ENCODE measurements at regions not wholly inside any gene's neighbourhood (a gene's known extent, or its start where the extent isn't known, plus 50 kb on each side); places are given as distances from the start of the nearest gene placed in this dataset.

DNA sequence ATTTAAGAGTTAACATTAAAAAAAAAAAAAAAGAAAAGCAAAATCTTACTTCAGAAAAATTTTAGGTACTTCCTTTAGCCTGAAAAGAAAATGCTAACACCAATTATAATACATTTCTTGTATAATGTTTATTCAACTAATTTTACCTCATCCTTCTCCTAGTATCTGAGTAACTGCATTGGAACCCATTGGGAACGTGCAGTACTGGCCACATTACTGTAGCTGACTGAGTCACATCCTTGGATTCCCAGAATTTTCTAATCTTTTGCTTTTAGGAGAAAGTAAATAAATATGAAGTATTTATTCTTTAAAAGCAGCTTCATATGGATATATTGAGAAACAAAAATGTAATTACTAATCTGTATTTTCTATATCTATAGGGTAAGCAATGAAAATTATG lies 82.6 kb upstream of the SLITRK2 start:
- H3K9me3 ChIP-seq, result no peaks in the 10 kb centered on the region
- no peaks in the 10 kb centered on the region for H3K27me3 ChIP-seq
- ATAC-seq, result no peak
- no peak overlapping the region for H3K4me3 ChIP-seq
- WGBS, 2 donors (ENCODE audit: low coverage in 1 of 2), result 38 to 67% methylated on average over 1 of the region's 1 CpG
- H3K36me3 ChIP-seq, result no peaks in the 10 kb centered on the region
- no peaks in the 10 kb centered on the region for H3K4me1 ChIP-seq
- no peak for TF ChIP-seq POLR2AphosphoS5 (IDR thresholded peaks at IDR 0.05)
- TF ChIP-seq EP300 (IDR thresholded peaks at IDR 0.05), result no peak
- TF ChIP-seq POLR2A (IDR thresholded peaks at IDR 0.05), result no peak
- TF ChIP-seq, protein P1, sequence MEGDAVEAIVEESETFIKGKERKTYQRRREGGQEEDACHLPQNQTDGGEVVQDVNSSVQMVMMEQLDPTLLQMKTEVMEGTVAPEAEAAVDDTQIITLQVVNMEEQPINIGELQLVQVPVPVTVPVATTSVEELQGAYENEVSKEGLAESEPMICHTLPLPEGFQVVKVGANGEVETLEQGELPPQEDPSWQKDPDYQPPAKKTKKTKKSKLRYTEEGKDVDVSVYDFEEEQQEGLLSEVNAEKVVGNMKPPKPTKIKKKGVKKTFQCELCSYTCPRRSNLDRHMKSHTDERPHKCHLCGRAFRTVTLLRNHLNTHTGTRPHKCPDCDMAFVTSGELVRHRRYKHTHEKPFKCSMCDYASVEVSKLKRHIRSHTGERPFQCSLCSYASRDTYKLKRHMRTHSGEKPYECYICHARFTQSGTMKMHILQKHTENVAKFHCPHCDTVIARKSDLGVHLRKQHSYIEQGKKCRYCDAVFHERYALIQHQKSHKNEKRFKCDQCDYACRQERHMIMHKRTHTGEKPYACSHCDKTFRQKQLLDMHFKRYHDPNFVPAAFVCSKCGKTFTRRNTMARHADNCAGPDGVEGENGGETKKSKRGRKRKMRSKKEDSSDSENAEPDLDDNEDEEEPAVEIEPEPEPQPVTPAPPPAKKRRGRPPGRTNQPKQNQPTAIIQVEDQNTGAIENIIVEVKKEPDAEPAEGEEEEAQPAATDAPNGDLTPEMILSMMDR (IDR thresholded peaks at IDR 0.05), result no peak
- H3K27ac ChIP-seq, result no peak overlapping the region

DNA sequence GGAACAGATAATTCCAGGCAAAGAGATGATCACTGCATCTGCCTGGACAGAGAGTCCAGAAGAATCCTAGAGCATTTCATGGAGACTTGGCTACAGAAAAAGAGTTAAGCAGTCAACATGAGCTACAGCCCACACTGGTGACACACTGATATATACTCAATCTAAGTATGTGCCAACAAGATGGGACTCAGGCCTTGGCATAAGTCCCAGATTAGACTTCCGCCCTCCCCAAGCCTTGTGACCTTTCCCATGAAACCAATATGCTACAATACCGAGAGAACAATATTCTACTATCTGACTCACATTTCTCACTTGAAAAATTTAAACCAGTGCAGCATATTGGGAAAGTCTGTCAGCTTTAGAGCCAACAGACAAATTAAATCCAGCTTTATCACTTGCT lies 65.7 kb upstream of the SLITRK2 start:
- Histone ChIP-seq H3K27me3 (no peaks in the 10 kb centered on the region), H3K27ac (no peak overlapping the region), H3K9me3 (no peaks in the 10 kb centered on the region), H3K4me1 (no peaks in the 10 kb centered on the region), H3K4me3 (no peak overlapping the region), H3K36me3 (no peaks in the 10 kb centered on the region)
- no peak for ATAC-seq
- TF ChIP-seq EP300 (IDR thresholded peaks at IDR 0.05), result no peak
- TF ChIP-seq, protein P1 (IDR thresholded peaks at IDR 0.05), result no peak
- no peak for TF ChIP-seq POLR2AphosphoS5 (IDR thresholded peaks at IDR 0.05)
- no peak for TF ChIP-seq POLR2A (IDR thresholded peaks at IDR 0.05)
- 14 to 33% methylated on average over 1 to 2 of the region's 2 CpGs for WGBS, 2 donors (ENCODE audit: low coverage in 1 of 2)
